GM23338 (cell line): ENCODE measurements at regions not wholly inside any gene's neighbourhood (a gene's known extent, or its start where the extent isn't known, plus 50 kb on each side); places are given as distances from the start of the nearest gene placed in this dataset.

Experiments used
- ATAC-seq: fragments of 200-7000 bp; cut with Tn5 transposase; 3 replicates; pipeline ENCODE4 v1.9.1; 2020
- DNase-seq: peaks from one replicate; pipeline ENCODE4 v3.0.0-alpha.2; 2015; ENCODE audit warnings: low spot score
- H2AFZ ChIP-seq: fragments of 200-600 bp; sonication (generic); 2 replicates; pipeline ENCODE4 v1.8.0; 2016; ENCODE audit warnings: antibody characterized with exemption, mild to moderate bottlenecking, moderate library complexity
- H3F3A ChIP-seq: fragments of 200-600 bp; sonication (generic); replicated peaks from 2 replicates; pipeline ENCODE4 v1.8.0; 2017; ENCODE audit warnings: antibody characterized with exemption, mixed run types, low read depth
- H3K27ac ChIP-seq: fragments of 200-600 bp; sonication (generic); 2 replicates; pipeline ENCODE4 v1.6.1; 2016; ENCODE audit warnings: low read depth
- H3K27me3 ChIP-seq: fragments of 200-600 bp; sonication (generic); 2 replicates; pipeline ENCODE4 v1.8.0; 2016; ENCODE audit warnings: mild to moderate bottlenecking, mixed run types, moderate library complexity; ENCODE audit not compliant: insufficient read depth
- H3K36me3 ChIP-seq: fragments of 200-600 bp; sonication (generic); 2 replicates; pipeline ENCODE4 v1.8.0; 2016; ENCODE audit warnings: mild to moderate bottlenecking; ENCODE audit not compliant: insufficient read depth
- H3K4me1 ChIP-seq: fragments of 200-600 bp; sonication (generic); 2 replicates; pipeline ENCODE4 v1.8.0; 2016; ENCODE audit warnings: mild to moderate bottlenecking, moderate library complexity; ENCODE audit not compliant: insufficient read depth
- H3K4me2 ChIP-seq: fragments of 200-600 bp; sonication (generic); 2 replicates; pipeline ENCODE4 v1.7.1; 2017; ENCODE audit warnings: mixed run types
- H3K4me3 ChIP-seq: fragments of 200-600 bp; sonication (generic); 2 replicates; pipeline ENCODE4 v1.6.1; 2016; ENCODE audit warnings: mixed run types
- H3K79me2 ChIP-seq: fragments of 200-600 bp; sonication (generic); replicated peaks from 2 replicates; pipeline ENCODE4 v1.8.0; 2017; ENCODE audit warnings: mild to moderate bottlenecking; ENCODE audit not compliant: insufficient read depth
- H3K9me2 ChIP-seq: fragments of 200-600 bp; sonication (generic); 2 replicates; pipeline ENCODE4 v1.8.0; 2017; ENCODE audit not compliant: insufficient read depth
- H4K20me1 ChIP-seq: fragments of 200-600 bp; sonication (generic); replicated peaks from 2 replicates; pipeline ENCODE4 v1.8.0; 2017; ENCODE audit warnings: mild to moderate bottlenecking; ENCODE audit not compliant: insufficient read depth
- H3K27ac Mint-ChIP-seq: 2 replicates; pipeline ENCODE4 v1.8.0; 2020; ENCODE audit warnings: inconsistent platforms, mild to moderate bottlenecking, moderate library complexity, mixed read lengths
- H3K27me3 Mint-ChIP-seq: 3 replicates; pipeline ENCODE4 v1.8.0; 2022; ENCODE audit warnings: low read depth, mild to moderate bottlenecking, moderate library complexity, mixed read lengths, inconsistent platforms; ENCODE audit not compliant: insufficient read depth, poor library complexity
- H3K36me3 Mint-ChIP-seq: 3 replicates; pipeline ENCODE4 v1.8.0; 2021; ENCODE audit warnings: low read depth, mild to moderate bottlenecking, inconsistent platforms, moderate library complexity, mixed read lengths
- H3K4me1 Mint-ChIP-seq: 3 replicates; pipeline ENCODE4 v1.8.0; 2020; ENCODE audit warnings: mild to moderate bottlenecking, inconsistent platforms, mixed read lengths
- H3K4me3 Mint-ChIP-seq: 3 replicates; pipeline ENCODE4 v1.8.0; 2021; ENCODE audit warnings: moderate library complexity, mild to moderate bottlenecking, inconsistent platforms, mixed read lengths
- H3K9me3 Mint-ChIP-seq: 3 replicates; pipeline ENCODE4 v1.8.0; 2020; ENCODE audit warnings: moderate library complexity, mild to moderate bottlenecking, inconsistent platforms, mixed read lengths
- CREB1 ChIP-seq: fragments of 250-450 bp; sonication (Bioruptor Pico); IDR thresholded peaks from 2 replicates; pipeline ENCODE4 v1.5.0; 2020; ENCODE audit warnings: low read depth, mild to moderate bottlenecking, moderate library complexity
- EZH2 ChIP-seq: fragments of 200-600 bp; sonication (generic); IDR thresholded peaks from one replicate; pipeline ENCODE4 v1.8.0; 2017; ENCODE audit warnings: antibody characterized with exemption, mild to moderate bottlenecking, low read depth; ENCODE audit not compliant: unreplicated experiment
- EZH2phosphoT487 ChIP-seq: fragments of 200-600 bp; sonication (generic); IDR thresholded peaks from one replicate; pipeline ENCODE4 v1.8.1; 2018; ENCODE audit warnings: antibody characterized with exemption; ENCODE audit not compliant: unreplicated experiment
- JUNB ChIP-seq: IDR thresholded peaks from one replicate; pipeline ENCODE4 v1.6.1; 2016; ENCODE audit warnings: antibody characterized with exemption; ENCODE audit not compliant: unreplicated experiment
- NANOG ChIP-seq: IDR thresholded peaks from 2 replicates; pipeline ENCODE4 v1.6.1; 2016; ENCODE audit warnings: antibody characterized with exemption, borderline replicate concordance
- POLR2AphosphoS5 ChIP-seq: IDR thresholded peaks from 2 replicates; pipeline ENCODE4 v1.6.1; 2016; ENCODE audit warnings: antibody characterized with exemption, low read depth
- REST ChIP-seq: IDR thresholded peaks from one replicate; pipeline ENCODE4 v1.6.1; 2018; ENCODE audit warnings: antibody characterized with exemption; ENCODE audit not compliant: unreplicated experiment
- ZNF114 ChIP-seq: fragments of 250-450 bp; sonication (Bioruptor Pico); IDR thresholded peaks from 2 replicates; pipeline ENCODE4 v1.5.0; 2020; ENCODE audit warnings: mild to moderate bottlenecking, moderate library complexity
- ZNF331 ChIP-seq: fragments of 250-450 bp; sonication (Bioruptor Pico); IDR thresholded peaks from 2 replicates; pipeline ENCODE4 v1.5.0; 2020; ENCODE audit warnings: low read depth, mild to moderate bottlenecking, moderate library complexity
- TF ChIP-seq, protein P1 (sequence below): IDR thresholded peaks from 2 replicates; pipeline ENCODE4 v1.6.1; 2016; ENCODE audit warnings: antibody characterized with exemption
- TF ChIP-seq, protein P2 (sequence below), 2 experiments: fragments of 200-600 bp in 1 of 2; sonication (generic) in 1 of 2; conservative IDR thresholded peaks; 2 replicates each; pipeline versions ENCODE4 v1.5.1 to v1.6.1; 2016 to 2017; ENCODE audit warnings: antibody characterized with exemption in 2 of 2, low read depth in 2 of 2, mild to moderate bottlenecking in 2 of 2, moderate library complexity in 1 of 2

- TF ChIP-seq, protein P1, sequence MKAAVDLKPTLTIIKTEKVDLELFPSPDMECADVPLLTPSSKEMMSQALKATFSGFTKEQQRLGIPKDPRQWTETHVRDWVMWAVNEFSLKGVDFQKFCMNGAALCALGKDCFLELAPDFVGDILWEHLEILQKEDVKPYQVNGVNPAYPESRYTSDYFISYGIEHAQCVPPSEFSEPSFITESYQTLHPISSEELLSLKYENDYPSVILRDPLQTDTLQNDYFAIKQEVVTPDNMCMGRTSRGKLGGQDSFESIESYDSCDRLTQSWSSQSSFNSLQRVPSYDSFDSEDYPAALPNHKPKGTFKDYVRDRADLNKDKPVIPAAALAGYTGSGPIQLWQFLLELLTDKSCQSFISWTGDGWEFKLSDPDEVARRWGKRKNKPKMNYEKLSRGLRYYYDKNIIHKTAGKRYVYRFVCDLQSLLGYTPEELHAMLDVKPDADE, result no peak
- no peak for ATAC-seq
- H3K36me3 Mint-ChIP-seq, result no peaks in the 10 kb centered on the region
- Histone ChIP-seq H3K27me3 (no peaks in the 10 kb centered on the region), H3K9me2 (peaks cover 3% of the 10 kb centered on the region; the same call in 1 of the 2 replicates), H3K27ac (no peak overlapping the region), H3K36me3 (no peaks in the 10 kb centered on the region), H2AFZ (no peak overlapping the region), H4K20me1 (no peaks in the 10 kb centered on the region), H3F3A (no peaks in the 10 kb centered on the region), H3K4me1 (no peaks in the 10 kb centered on the region), H3K79me2 (no peaks in the 10 kb centered on the region), H3K4me2 (no peak overlapping the region), H3K4me3 (no peak overlapping the region)
- no peak overlapping the region for H3K27ac Mint-ChIP-seq
- no peak for DNase-seq
- H3K4me1 Mint-ChIP-seq, result no peaks in the 10 kb centered on the region
- no peak overlapping the region for H3K4me3 Mint-ChIP-seq
- H3K9me3 Mint-ChIP-seq, result no peaks in the 10 kb centered on the region; the same call in 2 of the 3 replicates
- no peaks in the 10 kb centered on the region for H3K27me3 Mint-ChIP-seq
Measured at GRCh38 chr10:55033061-55033460, 232.0 kb upstream of the PCDH15 start.

- Mint-ChIP-seq H3K4me3 (no peak overlapping the region), H3K4me1 (peaks cover 3% of the 10 kb centered on the region; the same call in 1 of the 3 replicates), H3K27me3 (no peaks in the 10 kb centered on the region), H3K9me3 (no peaks in the 10 kb centered on the region), H3K27ac (no peak overlapping the region), H3K36me3 (no peaks in the 10 kb centered on the region)
- no peak overlapping the region for H3K4me3 ChIP-seq
- H3K36me3 ChIP-seq, result no peaks in the 10 kb centered on the region
- no peak for ATAC-seq
- no peaks in the 10 kb centered on the region for H4K20me1 ChIP-seq
- no peak overlapping the region for H3K4me2 ChIP-seq
- H2AFZ ChIP-seq, result no peak overlapping the region
- no peaks in the 10 kb centered on the region for H3K79me2 ChIP-seq
- H3K27ac ChIP-seq, result no peak overlapping the region
- no peaks in the 10 kb centered on the region for H3K27me3 ChIP-seq
- no peak for DNase-seq
- H3K4me1 ChIP-seq, result no peaks in the 10 kb centered on the region
- H3F3A ChIP-seq, result no peaks in the 10 kb centered on the region
- H3K9me2 ChIP-seq, result no peaks in the 10 kb centered on the region
- TF ChIP-seq EZH2phosphoT487, result no peak
- no peak for TF ChIP-seq POLR2AphosphoS5
- no peak for TF ChIP-seq NANOG
- TF ChIP-seq, protein P2, sequence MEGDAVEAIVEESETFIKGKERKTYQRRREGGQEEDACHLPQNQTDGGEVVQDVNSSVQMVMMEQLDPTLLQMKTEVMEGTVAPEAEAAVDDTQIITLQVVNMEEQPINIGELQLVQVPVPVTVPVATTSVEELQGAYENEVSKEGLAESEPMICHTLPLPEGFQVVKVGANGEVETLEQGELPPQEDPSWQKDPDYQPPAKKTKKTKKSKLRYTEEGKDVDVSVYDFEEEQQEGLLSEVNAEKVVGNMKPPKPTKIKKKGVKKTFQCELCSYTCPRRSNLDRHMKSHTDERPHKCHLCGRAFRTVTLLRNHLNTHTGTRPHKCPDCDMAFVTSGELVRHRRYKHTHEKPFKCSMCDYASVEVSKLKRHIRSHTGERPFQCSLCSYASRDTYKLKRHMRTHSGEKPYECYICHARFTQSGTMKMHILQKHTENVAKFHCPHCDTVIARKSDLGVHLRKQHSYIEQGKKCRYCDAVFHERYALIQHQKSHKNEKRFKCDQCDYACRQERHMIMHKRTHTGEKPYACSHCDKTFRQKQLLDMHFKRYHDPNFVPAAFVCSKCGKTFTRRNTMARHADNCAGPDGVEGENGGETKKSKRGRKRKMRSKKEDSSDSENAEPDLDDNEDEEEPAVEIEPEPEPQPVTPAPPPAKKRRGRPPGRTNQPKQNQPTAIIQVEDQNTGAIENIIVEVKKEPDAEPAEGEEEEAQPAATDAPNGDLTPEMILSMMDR (conservative IDR thresholded peaks at IDR 0.05; ENCODE audit: low read depth in 2 of 2), result no peak
- TF ChIP-seq ZNF114, result no peak
- TF ChIP-seq CREB1, result no peak
- no peak for TF ChIP-seq ZNF331 (CRISPR knock-in tag)
- TF ChIP-seq JUNB, result no peak
- no peak for TF ChIP-seq REST
- TF ChIP-seq EZH2, result no peak
Measured at GRCh38 chr10:55024713-55025112, 223.7 kb upstream of the PCDH15 start.
